ENCODE measurements at regions not wholly inside any gene's neighbourhood (a gene's known extent, or its start where the extent isn't known, plus 50 kb on each side); places are given as distances from the start of the nearest gene placed in this dataset.

GRCh38 chr3:25265284-25265683 is 162.8 kb upstream of the RARB start:
- no peak for TF ChIP-seq CTCF (IDR thresholded peaks at IDR 0.05)
- TF ChIP-seq POLR2A (IDR thresholded peaks at IDR 0.05) = no peak
